ENCODE measurements at regions not wholly inside any gene's neighbourhood (a gene's known extent, or its start where the extent isn't known, plus 50 kb on each side); places are given as distances from the start of the nearest gene placed in this dataset.
"Not testable (repeated sequence)": the region's sequence is repeated elsewhere in the genome, so short reads cannot be mapped to it uniquely, and the experiment has no call there.

DNA sequence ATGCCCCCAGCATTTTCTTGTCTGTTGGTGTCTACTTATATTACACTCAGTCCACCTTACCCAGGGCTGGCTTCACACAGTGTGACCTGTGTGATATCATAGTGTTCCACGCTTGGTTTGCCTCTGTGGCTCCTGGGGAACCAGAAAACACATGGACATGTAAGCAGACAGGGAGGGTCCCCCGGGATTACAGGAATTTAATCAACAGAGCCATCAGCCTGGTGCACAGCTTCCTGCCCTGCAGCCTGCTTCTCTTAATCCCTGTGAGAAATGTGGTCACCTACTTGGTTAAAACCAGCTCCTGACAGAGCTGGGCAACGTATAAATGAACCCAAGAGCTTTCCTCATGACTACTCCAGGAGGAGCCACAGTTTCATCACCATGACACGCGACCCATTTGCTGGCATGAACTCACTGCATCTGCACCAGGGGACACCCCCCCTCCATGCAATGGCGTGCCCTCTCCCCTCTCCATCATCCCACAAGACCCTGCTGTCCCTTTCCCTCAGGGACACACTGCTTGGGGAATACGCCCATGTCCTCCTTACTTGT lies 152.1 kb downstream of the UQCRFS1 start:
- ATAC-seq: no peak
- no peaks in the 10 kb centered on the region for H3K4me1 Mint-ChIP-seq (ENCODE audit: low read depth in 2 of 2)

DNA sequence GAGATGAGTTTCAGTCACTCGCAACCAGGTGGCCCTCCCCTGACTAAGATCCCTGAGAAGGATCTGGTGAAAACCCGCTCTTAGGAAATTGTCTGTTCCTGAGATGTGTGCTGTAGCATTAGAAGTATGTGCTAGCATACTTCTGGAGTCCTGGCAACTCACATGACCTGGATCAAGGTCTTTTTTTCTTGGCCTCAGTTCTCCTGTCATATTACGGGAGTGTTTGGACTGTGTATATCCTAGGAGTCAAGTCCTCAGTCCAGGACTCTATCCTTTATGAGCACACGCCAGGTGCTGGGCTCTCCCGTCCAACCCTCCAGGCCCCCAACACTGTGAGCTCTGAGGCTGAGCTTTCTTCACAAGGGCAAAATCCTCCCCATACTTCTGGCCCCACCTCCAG lies 156.4 kb downstream of the UQCRFS1 start:
- DNase-seq (ENCODE audit: low spot score) (no peak), ATAC-seq (no peak)
- H3K27me3 Mint-ChIP-seq: peaks cover 5 to 14% of the 10 kb centered on the region in 2 donors
- no peaks in the 10 kb centered on the region for H3K36me3 Mint-ChIP-seq
- H3K9me3 Mint-ChIP-seq: peaks cover 2% of the 10 kb centered on the region
- H3K27ac Mint-ChIP-seq: no peak overlapping the region
- H3K4me3 Mint-ChIP-seq: no peak overlapping the region
- H3K4me1 Mint-ChIP-seq (ENCODE audit: low read depth in 2 of 2): no peaks in the 10 kb centered on the region

More for the DNA sequence above, 152.1 kb downstream of the UQCRFS1 start:
- H3K27me3 Mint-ChIP-seq: peaks cover 0 to 5% of the 10 kb centered on the region in 2 donors
- H3K9me3 Mint-ChIP-seq: no peaks in the 10 kb centered on the region
- DNase-seq (ENCODE audit: low spot score): no peak
- no peak overlapping the region for H3K4me3 Mint-ChIP-seq
- no peaks in the 10 kb centered on the region for H3K36me3 Mint-ChIP-seq
- H3K27ac Mint-ChIP-seq: no peak overlapping the region

DNA sequence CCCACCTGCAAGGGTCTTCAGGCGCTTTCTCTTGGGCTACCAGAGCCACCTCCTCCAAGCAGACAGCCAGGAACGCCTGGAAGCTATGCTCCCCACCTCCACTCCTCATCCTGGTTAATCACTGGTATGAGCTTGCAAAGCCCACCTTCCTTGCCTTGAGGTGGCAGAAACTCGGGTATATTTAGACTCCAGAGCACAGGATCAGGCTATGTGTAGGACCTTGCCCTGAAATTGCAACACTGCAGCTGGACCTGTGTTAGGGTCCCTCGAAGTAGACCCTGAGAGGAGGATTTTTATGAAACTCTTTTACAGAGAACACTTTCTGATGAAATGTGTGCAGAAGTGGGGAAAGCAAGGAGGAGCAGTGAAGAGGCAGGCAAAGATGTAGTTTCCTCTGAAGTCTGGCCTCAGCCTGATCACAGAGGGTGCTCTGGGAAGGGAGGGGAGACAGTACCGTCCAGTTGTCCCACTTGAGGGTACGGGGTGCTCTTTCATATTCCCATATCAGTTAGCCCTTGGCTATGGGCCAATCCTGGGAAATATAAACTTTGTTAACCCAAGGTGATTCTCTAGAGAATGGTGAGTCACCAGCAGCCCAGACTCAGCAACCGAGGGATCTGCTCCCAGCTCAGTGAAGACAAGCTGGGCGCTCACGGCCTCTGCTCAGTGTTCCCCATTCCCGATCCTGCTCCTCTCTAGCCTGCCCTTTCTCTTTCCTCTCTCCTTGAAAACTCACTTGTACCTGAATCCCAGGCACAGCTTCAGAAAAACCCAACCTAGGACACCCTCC lies 157.9 kb downstream of the UQCRFS1 start:
- Mint-ChIP-seq H3K9me3 (peaks cover 2% of the 10 kb centered on the region), H3K27ac (no peak overlapping the region), H3K4me3 (no peak overlapping the region), H3K4me1 (ENCODE audit: low read depth in 2 of 2) (no peaks in the 10 kb centered on the region), H3K36me3 (no peaks in the 10 kb centered on the region), H3K27me3 (peaks cover 5 to 14% of the 10 kb centered on the region in 2 donors)
- ATAC-seq (no peak), DNase-seq (ENCODE audit: low spot score) (no peak)

DNA sequence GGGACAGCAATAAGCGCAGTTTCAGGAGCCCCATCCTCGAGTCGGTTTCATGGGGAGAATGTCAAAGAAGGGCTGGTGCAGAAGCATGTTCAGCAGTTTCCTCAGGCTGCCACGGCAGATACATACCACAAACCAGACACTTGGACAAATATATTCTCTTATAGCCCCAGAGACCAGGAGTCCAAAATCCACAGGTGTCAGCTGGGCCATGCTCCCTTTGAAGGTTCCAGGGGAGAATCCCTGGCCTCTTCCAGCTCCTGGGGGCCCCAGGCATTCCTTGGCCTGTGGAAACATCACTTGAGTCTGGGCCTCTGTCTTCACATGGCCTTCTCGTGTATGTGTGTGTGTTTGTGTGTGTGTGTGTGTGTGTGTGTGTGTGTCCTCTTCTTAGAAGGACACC lies 164.1 kb downstream of the UQCRFS1 start:
- no peak overlapping the region for H3K27ac Mint-ChIP-seq
- ATAC-seq (no peak), DNase-seq (ENCODE audit: low spot score) (no peak)
- H3K4me1 Mint-ChIP-seq (ENCODE audit: low read depth in 2 of 2): no peaks in the 10 kb centered on the region
- H3K36me3 Mint-ChIP-seq: no peaks in the 10 kb centered on the region
- peaks cover 2% of the 10 kb centered on the region for H3K9me3 Mint-ChIP-seq
- H3K4me3 Mint-ChIP-seq: no peak overlapping the region
- peaks cover 7 to 14% of the 10 kb centered on the region in 2 donors for H3K27me3 Mint-ChIP-seq

DNA sequence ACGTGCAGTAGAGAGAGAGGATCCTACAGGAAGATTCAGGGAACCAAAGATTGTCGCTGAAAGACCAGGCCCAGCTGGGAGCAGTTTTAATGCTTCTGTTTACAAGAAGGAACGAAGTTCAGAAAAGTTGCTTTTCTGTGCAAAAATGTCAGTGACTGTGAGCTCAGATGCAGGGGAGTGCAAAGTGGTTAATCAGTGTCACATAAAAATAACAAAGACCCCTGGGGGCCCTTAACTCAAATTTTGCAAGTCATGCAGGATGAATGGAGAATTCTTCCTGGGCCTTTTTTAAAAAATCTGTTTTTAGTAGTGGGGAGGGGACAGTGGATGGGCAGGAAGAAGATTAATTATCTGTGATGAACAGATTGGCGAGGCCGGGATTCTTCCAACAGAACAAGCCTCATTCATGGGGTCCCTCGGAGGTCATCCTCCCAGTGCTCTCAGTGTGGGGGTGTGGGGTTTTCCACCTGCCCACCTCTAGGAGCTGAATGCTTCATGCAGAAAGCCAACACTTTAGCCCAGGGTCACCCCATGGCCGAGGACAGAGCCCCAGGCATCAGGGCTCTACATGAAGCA lies 167.2 kb downstream of the UQCRFS1 start:
- Mint-ChIP-seq H3K4me3 (no peak overlapping the region), H3K27me3 (peaks cover 0 to 6% of the 10 kb centered on the region in 2 donors), H3K36me3 (no peaks in the 10 kb centered on the region), H3K4me1 (ENCODE audit: low read depth in 2 of 2) (no peaks in the 10 kb centered on the region), H3K27ac (no peak overlapping the region), H3K9me3 (no peaks in the 10 kb centered on the region)
- ATAC-seq (no peak), DNase-seq (ENCODE audit: low spot score) (no peak)

DNA sequence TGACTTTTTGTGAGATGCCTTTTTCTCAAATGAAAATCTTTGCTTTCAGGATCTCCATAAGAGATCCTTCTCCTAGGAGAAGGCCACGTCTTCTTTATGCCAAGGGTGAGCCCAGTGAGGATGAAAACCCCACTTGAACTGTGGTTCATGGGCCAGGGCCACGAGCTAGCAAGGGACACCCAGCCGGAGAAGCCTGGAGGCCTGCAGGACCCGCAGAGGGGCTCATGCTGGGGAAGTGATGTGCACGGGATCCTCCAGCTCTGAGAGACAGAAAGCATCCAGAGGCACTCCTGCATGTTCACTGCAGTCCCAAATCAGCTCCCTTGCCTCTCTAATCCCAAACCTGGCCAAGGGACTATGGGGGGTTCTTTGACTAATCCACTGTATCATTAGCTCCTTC lies 168.9 kb downstream of the UQCRFS1 start:
- Mint-ChIP-seq H3K4me1 (ENCODE audit: low read depth in 2 of 2) (no peaks in the 10 kb centered on the region), H3K36me3 (no peaks in the 10 kb centered on the region), H3K4me3 (no peak overlapping the region), H3K27ac (no peak overlapping the region), H3K27me3 (peaks cover 7 to 9% of the 10 kb centered on the region in 2 donors), H3K9me3 (no peaks in the 10 kb centered on the region)
- ATAC-seq: no peak
- DNase-seq (ENCODE audit: low spot score): no peak

DNA sequence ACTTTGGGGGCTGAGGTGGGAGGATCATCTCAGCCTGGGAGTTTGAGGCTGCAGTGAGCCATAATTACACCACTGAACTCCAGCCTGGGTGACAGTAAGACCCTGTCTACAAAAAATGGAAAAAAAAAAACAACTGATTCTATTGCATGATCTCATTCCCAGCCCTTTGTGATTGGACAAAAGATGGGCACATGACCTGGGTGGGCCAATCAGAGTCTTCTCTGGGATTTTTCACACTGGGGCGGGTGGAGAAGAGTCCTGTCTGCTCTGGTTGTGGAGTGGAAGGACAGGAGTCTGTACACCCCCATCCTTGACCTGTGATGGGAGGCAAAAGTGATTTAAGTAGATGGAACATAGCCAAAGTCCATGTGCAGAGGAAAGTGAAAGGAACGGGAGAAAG lies 170.5 kb downstream of the UQCRFS1 start:
- DNase-seq (ENCODE audit: low spot score) (no peak), ATAC-seq (no peak)
- no peaks in the 10 kb centered on the region for H3K4me1 Mint-ChIP-seq (ENCODE audit: low read depth in 2 of 2)
- no peaks in the 10 kb centered on the region for H3K9me3 Mint-ChIP-seq
- no peak overlapping the region for H3K4me3 Mint-ChIP-seq
- peaks cover 7 to 9% of the 10 kb centered on the region in 2 donors for H3K27me3 Mint-ChIP-seq
- H3K27ac Mint-ChIP-seq: no peak overlapping the region
- H3K36me3 Mint-ChIP-seq: no peaks in the 10 kb centered on the region

DNA sequence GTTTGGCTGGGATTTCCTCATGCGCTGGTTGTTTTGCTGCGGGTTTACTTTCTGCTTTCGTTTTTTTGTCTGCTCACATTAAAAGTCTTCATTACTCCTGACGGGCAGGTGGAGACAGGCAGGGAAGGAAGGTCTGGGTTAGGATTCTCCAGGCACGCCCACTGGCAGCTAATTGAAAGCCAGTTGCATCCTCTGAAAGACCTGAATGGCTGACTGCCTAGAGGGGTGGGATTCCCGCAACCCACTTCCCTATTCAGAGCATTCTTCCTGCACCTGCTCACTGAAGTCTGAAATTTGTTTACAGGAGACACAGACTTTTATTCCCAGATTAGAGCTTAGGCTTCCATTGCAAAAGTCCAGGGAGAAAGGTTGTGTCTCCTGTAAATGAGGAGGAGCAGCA lies 172.0 kb downstream of the UQCRFS1 start:
- DNase-seq (ENCODE audit: low spot score) (no peak), ATAC-seq (no peak)
- Mint-ChIP-seq H3K36me3 (no peaks in the 10 kb centered on the region), H3K4me3 (no peak overlapping the region), H3K4me1 (ENCODE audit: low read depth in 2 of 2) (no peaks in the 10 kb centered on the region), H3K27ac (no peak overlapping the region), H3K27me3 (peaks cover 9 to 13% of the 10 kb centered on the region in 2 donors), H3K9me3 (no peaks in the 10 kb centered on the region)

DNA sequence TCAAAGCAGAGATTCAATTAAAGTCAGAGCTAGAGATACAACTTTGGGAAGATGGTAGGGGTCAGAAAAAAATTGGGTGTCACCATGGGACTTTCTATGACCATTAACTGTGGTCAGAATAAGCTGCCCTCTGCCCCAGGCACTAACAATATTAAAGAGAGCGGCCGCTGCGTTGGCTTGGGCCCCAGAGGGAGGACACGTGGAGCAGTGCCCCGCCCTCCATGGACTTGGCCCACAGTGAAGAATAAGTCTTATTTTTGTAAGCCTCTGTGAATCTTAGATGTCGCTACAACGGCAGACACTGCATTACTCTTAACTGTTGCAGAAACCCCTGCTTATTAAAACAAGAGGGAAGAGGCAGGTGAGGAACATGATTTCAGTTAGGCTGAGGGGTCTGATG lies 172.7 kb downstream of the UQCRFS1 start:
- Mint-ChIP-seq H3K9me3 (no peaks in the 10 kb centered on the region), H3K4me3 (no peak overlapping the region), H3K4me1 (ENCODE audit: low read depth in 2 of 2) (no peaks in the 10 kb centered on the region), H3K27ac (no peak overlapping the region), H3K36me3 (no peaks in the 10 kb centered on the region), H3K27me3 (peaks cover 9 to 19% of the 10 kb centered on the region in 2 donors)
- ATAC-seq (no peak), DNase-seq (ENCODE audit: low spot score) (no peak)

DNA sequence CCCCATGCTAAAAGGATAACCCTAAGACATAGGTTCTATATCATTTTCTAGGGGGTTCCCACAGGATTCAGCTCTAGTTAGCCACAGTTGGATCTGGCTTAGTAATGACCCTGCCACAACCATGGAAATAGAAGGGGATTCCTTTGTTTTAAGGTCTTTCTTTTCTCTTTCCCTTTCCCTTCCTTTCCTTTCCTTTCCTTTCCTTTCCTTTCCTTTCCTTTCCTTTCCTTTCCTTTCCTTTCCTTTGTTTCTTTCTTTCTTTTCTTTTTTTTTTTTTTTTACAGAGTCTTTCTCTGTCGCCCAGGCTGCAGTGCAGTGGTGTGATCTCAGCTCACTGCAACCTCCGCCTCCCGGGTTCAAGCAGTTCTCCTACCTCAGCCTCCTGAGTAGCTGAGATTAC lies 173.9 kb downstream of the UQCRFS1 start:
- DNase-seq (ENCODE audit: low spot score); H3K36me3 Mint-ChIP-seq; H3K27ac Mint-ChIP-seq; H3K4me3 Mint-ChIP-seq; H3K4me1 Mint-ChIP-seq (ENCODE audit: low read depth in 2 of 2); H3K9me3 Mint-ChIP-seq; ATAC-seq: not testable (repeated sequence)
- peaks cover 7 to 19% of the 10 kb centered on the region in 2 donors for H3K27me3 Mint-ChIP-seq

DNA sequence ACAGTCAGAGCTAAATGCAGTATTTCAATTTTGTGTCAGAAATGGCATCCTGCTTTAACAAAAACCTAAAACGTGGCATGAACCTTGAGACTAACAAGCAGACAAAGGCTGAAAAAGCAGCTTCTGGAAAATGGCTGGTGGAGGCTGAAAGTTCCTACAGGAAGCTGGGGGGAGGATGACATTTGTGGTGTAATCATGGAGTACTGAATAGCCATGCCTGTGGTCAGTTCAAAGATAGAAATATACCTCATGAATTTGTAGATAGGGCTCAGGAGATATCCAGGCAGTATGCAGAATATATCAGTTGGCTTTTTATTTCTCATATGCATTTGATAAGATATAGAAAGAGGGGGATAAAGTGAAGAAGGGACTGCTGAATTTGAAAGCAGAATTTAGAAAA lies 181.7 kb downstream of the UQCRFS1 start:
- peaks cover 0 to 8% of the 10 kb centered on the region in 2 donors for H3K27me3 Mint-ChIP-seq
- H3K27ac Mint-ChIP-seq: no peak overlapping the region
- H3K4me3 Mint-ChIP-seq: no peak overlapping the region
- ATAC-seq (no peak), DNase-seq (ENCODE audit: low spot score) (no peak)
- no peaks in the 10 kb centered on the region for H3K36me3 Mint-ChIP-seq
- H3K9me3 Mint-ChIP-seq: no peaks in the 10 kb centered on the region
- no peaks in the 10 kb centered on the region for H3K4me1 Mint-ChIP-seq (ENCODE audit: low read depth in 2 of 2)

DNA sequence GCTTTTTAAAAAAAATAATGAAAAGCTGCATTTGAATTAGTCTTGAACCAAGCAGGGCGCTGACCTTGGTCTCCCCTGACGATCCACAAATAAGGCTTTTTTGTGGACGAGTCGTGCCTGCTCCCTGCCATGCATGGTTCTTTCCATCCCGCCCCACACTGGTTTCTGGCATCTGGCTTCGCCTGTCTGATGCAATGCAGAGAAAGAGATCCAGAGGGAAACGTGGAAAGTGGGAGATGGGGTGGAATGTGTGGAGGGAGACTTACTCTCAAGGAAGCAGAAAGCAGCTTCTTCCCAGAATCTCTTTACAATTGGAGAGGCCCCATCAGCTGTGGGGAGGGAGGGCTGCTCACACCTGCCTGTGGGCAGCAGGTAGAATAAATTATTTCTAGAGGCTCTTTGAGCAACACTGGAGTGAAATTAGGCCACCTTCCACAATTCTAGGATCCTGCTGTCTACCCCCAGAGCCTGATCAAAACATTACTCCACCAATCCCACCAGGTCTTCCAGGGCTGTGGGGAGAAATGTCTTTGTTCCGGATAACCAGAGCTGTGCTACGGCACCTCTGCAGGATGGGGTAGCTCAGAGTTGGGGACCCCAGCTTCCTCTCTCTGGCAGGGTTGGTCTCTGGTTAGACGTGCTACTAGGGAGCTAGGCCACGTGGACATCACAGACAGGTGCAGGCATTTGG lies 183.5 kb downstream of the UQCRFS1 start:
- Mint-ChIP-seq H3K4me1 (ENCODE audit: low read depth in 2 of 2) (no peaks in the 10 kb centered on the region), H3K27me3 (no peaks in the 10 kb centered on the region), H3K27ac (no peak overlapping the region), H3K36me3 (no peaks in the 10 kb centered on the region), H3K4me3 (no peak overlapping the region), H3K9me3 (no peaks in the 10 kb centered on the region)
- no peak for ATAC-seq
- DNase-seq (ENCODE audit: low spot score): no peak

DNA sequence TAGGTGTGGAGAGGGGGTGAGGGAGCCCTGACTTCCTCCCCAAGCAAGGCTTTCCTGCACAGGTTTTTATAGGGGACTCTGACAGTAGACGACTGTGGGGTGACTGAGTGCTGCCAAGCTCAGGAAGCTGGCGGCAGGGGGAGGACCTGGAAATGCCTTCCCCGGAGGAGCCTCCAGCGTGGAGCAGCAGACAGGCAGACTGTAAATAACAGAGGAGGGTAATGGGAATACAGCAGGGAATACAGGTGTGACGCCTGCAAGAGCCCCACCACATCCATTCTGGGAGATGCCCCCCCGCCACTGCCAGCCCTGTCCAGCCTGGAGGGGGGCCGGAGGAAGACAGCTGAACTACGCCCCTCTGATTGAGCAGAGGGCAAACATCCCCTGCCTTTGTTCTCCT lies 190.4 kb downstream of the UQCRFS1 start:
- ATAC-seq (no peak), DNase-seq (ENCODE audit: low spot score) (no peak)
- peaks cover 0 to 2% of the 10 kb centered on the region in 2 donors for H3K27me3 Mint-ChIP-seq
- H3K36me3 Mint-ChIP-seq: no peaks in the 10 kb centered on the region
- H3K27ac Mint-ChIP-seq: no peak overlapping the region
- H3K9me3 Mint-ChIP-seq: no peaks in the 10 kb centered on the region
- no peak overlapping the region for H3K4me3 Mint-ChIP-seq
- H3K4me1 Mint-ChIP-seq (ENCODE audit: low read depth in 2 of 2): no peaks in the 10 kb centered on the region

DNA sequence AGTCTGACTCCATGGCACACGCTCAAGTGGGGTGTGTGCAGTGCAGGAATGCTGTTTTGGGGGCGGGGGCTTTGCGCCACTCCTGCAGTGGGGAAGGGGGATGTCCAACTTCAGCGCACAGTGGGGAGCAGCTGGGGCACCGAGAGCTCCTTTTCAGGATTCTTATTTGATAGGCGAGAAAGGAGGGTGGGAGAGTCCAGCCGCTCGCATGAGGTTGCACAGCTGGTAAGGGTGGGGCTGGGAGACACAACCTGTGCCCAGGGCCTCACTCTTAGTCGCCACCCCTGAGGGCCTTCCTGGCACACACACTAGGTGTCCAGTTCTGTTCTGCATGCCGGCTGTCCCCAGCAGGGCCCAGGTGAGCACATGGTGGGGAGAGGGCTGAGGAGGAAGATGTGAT lies 190.8 kb downstream of the UQCRFS1 start:
- Mint-ChIP-seq H3K4me3 (no peak overlapping the region), H3K27me3 (peaks cover 0 to 2% of the 10 kb centered on the region in 2 donors), H3K4me1 (ENCODE audit: low read depth in 2 of 2) (no peaks in the 10 kb centered on the region), H3K27ac (no peak overlapping the region), H3K9me3 (no peaks in the 10 kb centered on the region), H3K36me3 (no peaks in the 10 kb centered on the region)
- ATAC-seq: no peak
- no peak for DNase-seq (ENCODE audit: low spot score)
